Gastrocnemius medialis (tissue), 4 donors: ENCODE measurements at regions not wholly inside any gene's neighbourhood (a gene's known extent, or its start where the extent isn't known, plus 50 kb on each side); places are given as distances from the start of the nearest gene placed in this dataset.

Source experiments
- ATAC-seq, 2 donors: fragments of 150-250 bp; one replicate each; pipeline ENCODE4 v1.9.1; 2016
- DNase-seq, 2 donors: peaks; one replicate each; pipeline ENCODE4 v3.0.0-alpha.2; 2019
- H3K27ac ChIP-seq, 4 donors: fragments of 200-600 bp; sonication (generic); 1 replicate in 1 of 4; 2 replicates in 3 of 4; pipeline ENCODE4 v1.5.1; 2016 to 2018; ENCODE audit warnings: mild to moderate bottlenecking in 2 of 4, moderate library complexity in 1 of 4
- H3K27me3 ChIP-seq, 3 donors: fragments of 200-600 bp; sonication (generic) in 2 of 3; 1 replicate in 1 of 3; 2 replicates in 2 of 3; pipeline versions ENCODE4 v1.5.1 to v1.6.0; 2016 to 2019; ENCODE audit warnings: mild to moderate bottlenecking in 1 of 3, moderate library complexity in 1 of 3
- H3K36me3 ChIP-seq, 2 donors: fragments of 200-600 bp; sonication (generic) in 1 of 2; one replicate each; pipeline ENCODE4 v1.5.1; 2017 to 2018
- H3K4me1 ChIP-seq, 2 donors: fragments of 200-600 bp; sonication (generic) in 1 of 2; one replicate each; pipeline ENCODE4 v1.5.1; 2016 to 2017; ENCODE audit warnings: mild to moderate bottlenecking in 2 of 2
- H3K4me3 ChIP-seq, 4 donors: fragments of 200-600 bp; sonication (generic) in 3 of 4; 1 replicate in 1 of 4; 2 replicates in 3 of 4; pipeline ENCODE4 v1.5.1; 2016 to 2019; ENCODE audit warnings: mild to moderate bottlenecking in 2 of 4
- H3K9me3 ChIP-seq, 3 donors: fragments of 200-600 bp; sonication (generic) in 2 of 3; 1 replicate in 1 of 3; 2 replicates in 2 of 3; pipeline ENCODE4 v1.5.1; 2016 to 2019
- CTCF ChIP-seq, 5 experiments: fragments of 450-650 bp in 3 of 5; fragments of 200-600 bp in 2 of 5; sonication (generic) in 2 of 5; IDR thresholded peaks in 4 of 5; conservative IDR thresholded peaks in 1 of 5; 1 replicate in 4 of 5; 2 replicates in 1 of 5; pipeline ENCODE4 v1.5.1; 2016 to 2019; ENCODE audit warnings: antibody characterized with exemption in 5 of 5, mild to moderate bottlenecking in 3 of 5, moderate library complexity in 3 of 5
- POLR2A ChIP-seq, 2 donors: fragments of 450-650 bp; IDR thresholded peaks; one replicate each; pipeline ENCODE4 v1.6.1; 2017; ENCODE audit warnings: antibody characterized with exemption in 2 of 2, mild to moderate bottlenecking in 2 of 2, moderate library complexity in 2 of 2
- in situ Hi-C, 4 donors: fragments of 200-750 bp; cut with MboI; loops; one replicate each; pipeline versions ENCODE4 v1.15.0 to v1.8.0; 2017; ENCODE audit warnings: low sequenced_read_pairs in 4 of 4
- intact Hi-C: fragments of 100-400 bp; cut with DNase I; formaldehyde crosslinking; loops from one replicate; pipeline ENCODE4 v1.15.1; 2023; ENCODE audit warnings: low total_unique reads

DNA sequence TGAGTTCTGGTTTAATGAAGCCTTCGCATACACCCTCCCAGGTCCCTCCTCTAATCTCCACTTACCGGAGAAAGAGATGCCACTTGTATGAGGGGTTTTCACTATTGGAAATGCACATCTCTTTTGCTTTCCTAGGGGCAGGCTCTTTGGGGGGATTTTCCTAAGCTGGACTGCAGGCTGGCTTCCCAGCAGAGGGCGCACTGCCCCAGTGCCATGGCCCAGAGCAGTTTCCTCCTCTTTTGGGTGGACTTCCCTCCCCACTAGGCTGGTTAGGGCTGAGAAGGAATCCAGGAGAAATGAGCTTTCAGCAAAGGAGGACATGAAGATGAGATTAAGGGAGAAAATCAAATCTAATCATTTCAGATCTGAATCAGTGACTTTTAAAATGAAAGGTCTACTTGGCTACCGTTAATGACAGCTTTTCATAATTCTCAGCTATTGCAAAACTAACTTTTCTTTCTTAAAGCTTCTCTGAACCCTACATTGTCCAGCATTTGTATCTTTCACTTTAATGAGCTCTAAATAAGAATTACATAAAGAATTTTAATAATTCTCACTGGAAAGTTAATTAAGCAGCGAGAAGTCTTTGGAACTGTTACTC, 784.1 kb upstream of the FANCL start:
- DNase-seq (no peak), ATAC-seq (no peak)
- Histone ChIP-seq H3K27me3 (no peaks in the 10 kb centered on the region), H3K9me3 (no peaks in the 10 kb centered on the region), H3K4me1 (no peaks in the 10 kb centered on the region), H3K27ac (no peak overlapping the region), H3K36me3 (no peaks in the 10 kb centered on the region), H3K4me3 (no peak overlapping the region)
- TF ChIP-seq CTCF (IDR thresholded peaks at IDR 0.05 in 4 of 5, conservative IDR thresholded peaks at IDR 0.05 in 1 of 5) (peak in 2 of 5 experiments; percentile 23 to 37), POLR2A (IDR thresholded peaks at IDR 0.05) (no peak)
- intact Hi-C loops = no loop called here
- in situ Hi-C loops = no loop called here

- Histone ChIP-seq H3K4me3 (no peak overlapping the region), H3K4me1 (no peaks in the 10 kb centered on the region), H3K27ac (no peak overlapping the region), H3K27me3 (no peaks in the 10 kb centered on the region), H3K36me3 (no peaks in the 10 kb centered on the region), H3K9me3 (no peaks in the 10 kb centered on the region)
- TF ChIP-seq CTCF (IDR thresholded peaks at IDR 0.05 in 4 of 5, conservative IDR thresholded peaks at IDR 0.05 in 1 of 5) = no peak
- TF ChIP-seq POLR2A (IDR thresholded peaks at IDR 0.05) = no peak
- in situ Hi-C loops (no loop called here), intact Hi-C loops (no loop called here)
- ATAC-seq = no peak
- DNase-seq = no peak
These were observed 780.7 kb upstream of the FANCL start for GRCh38 chr2:59021786-59022185.

DNA sequence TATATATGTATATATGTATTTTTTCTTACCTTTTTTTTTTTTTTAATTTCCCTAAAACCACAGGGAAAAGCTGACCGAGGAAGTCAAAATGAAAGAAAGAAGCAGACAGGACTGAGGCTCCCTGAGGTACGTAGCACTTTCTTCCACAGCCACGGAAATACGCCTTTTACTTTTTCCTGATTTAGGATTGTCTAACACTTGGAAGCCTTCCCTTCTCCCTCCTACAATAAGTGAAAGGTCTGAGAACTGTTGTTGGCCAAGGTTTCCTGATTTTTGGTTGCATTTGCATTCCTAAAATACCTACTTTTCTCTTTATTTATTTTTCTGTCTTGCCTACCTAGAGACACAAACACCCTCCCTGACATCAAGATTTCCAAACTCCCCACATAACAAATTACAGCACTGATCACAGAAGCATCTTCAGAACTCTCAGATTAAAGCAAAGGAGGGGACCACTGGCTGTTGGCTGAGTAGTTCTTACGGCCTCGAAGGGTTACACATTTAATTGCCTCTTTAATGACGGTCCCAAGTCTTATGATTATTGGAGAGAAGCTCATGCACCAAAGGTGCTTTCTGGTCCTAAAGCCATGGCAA, 778.5 kb upstream of the FANCL start:
- Histone ChIP-seq H3K36me3 (no peaks in the 10 kb centered on the region), H3K27ac (no peak overlapping the region), H3K4me1 (no peaks in the 10 kb centered on the region), H3K4me3 (no peak overlapping the region), H3K27me3 (no peaks in the 10 kb centered on the region), H3K9me3 (no peaks in the 10 kb centered on the region)
- intact Hi-C loops (no loop called here), in situ Hi-C loops (no loop called here)
- ATAC-seq = no peak
- TF ChIP-seq POLR2A (IDR thresholded peaks at IDR 0.05) (no peak), CTCF (IDR thresholded peaks at IDR 0.05 in 4 of 5, conservative IDR thresholded peaks at IDR 0.05 in 1 of 5) (no peak)
- DNase-seq = no peak

DNA sequence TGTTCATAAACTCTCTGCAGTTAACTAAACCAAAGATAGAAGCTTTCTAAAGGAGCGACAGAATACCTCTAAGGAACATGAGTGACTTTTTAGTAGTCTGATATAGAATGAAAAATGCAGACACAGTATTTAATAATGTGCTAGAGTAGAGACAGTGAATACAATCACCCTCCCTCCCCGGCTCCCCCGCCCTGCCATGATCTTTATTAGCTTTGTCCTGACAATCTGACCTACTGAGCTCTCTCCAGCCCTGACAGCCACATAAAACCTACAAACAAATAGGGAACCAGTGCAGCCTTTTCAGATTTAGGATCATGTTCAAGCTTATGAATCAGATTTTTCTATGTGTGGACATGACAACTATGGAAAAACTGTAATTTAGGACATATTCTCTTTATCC, 777.6 kb upstream of the FANCL start:
- intact Hi-C loops = no loop called here
- Histone ChIP-seq H3K27me3 (no peaks in the 10 kb centered on the region), H3K27ac (no peak overlapping the region), H3K9me3 (no peaks in the 10 kb centered on the region), H3K4me1 (no peaks in the 10 kb centered on the region), H3K4me3 (no peak overlapping the region), H3K36me3 (no peaks in the 10 kb centered on the region)
- in situ Hi-C loops = no loop called here
- no peak for DNase-seq
- ATAC-seq = no peak
- TF ChIP-seq CTCF (IDR thresholded peaks at IDR 0.05 in 4 of 5, conservative IDR thresholded peaks at IDR 0.05 in 1 of 5) (no peak), POLR2A (IDR thresholded peaks at IDR 0.05) (no peak)

GRCh38 chr2:59015027-59015426, 773.9 kb upstream of the FANCL start:
- Histone ChIP-seq H3K4me1 (no peaks in the 10 kb centered on the region), H3K4me3 (no peak overlapping the region), H3K27ac (no peak overlapping the region), H3K27me3 (no peaks in the 10 kb centered on the region), H3K9me3 (no peaks in the 10 kb centered on the region), H3K36me3 (no peaks in the 10 kb centered on the region)
- intact Hi-C loops = no loop called here
- TF ChIP-seq CTCF (IDR thresholded peaks at IDR 0.05 in 4 of 5, conservative IDR thresholded peaks at IDR 0.05 in 1 of 5) (no peak), POLR2A (IDR thresholded peaks at IDR 0.05) (no peak)
- ATAC-seq (no peak), DNase-seq (no peak)
- in situ Hi-C loops = no loop called here
